ENCODE measurements at regions not wholly inside any gene's neighbourhood (a gene's known extent, or its start where the extent isn't known, plus 50 kb on each side); places are given as distances from the start of the nearest gene placed in this dataset.

DNA sequence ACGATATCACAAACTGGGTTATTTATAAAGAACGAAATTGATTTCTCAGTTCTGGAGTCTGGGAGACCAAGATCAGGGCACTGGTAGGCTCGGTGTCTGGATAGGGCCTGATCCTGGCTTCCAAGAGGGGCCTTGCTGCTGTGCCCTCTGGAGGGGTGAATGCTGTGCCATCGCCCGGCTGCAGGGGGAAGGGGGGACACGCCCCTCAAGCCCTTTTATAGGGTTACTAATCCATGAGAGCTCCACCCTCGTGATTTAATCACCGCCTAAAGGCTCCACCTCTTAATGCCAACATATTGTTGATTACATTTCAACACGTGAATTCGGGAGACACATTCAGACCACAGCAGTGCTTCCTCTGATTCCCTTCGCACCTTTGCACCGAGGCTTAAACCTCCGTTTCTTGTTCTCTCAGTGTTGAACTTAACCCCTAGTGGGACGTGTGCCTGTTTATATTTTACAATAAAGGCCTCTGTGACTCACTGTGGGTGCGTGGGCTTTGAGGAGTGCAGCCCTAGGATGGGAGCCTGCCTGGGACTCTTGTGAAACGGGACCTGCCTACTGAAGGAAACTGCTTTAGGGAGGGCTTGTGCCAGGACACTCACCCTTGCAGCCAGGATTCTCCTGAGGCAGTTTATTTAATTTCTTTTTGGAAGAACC is 52.4 kb upstream of the SPATA13 start:
- DNase-seq, result no peak
- no peak overlapping the region for H3K4me3 Mint-ChIP-seq
- ChIA-PET CTCF (no interaction called here), POLR2A (no interaction called here)
- H3K27me3 Mint-ChIP-seq, result peaks cover 25% of the 10 kb centered on the region
- no peaks in the 10 kb centered on the region for H3K9me3 Mint-ChIP-seq
- no peaks in the 10 kb centered on the region for H3K36me3 Mint-ChIP-seq (ENCODE audit: low read depth)
- H3K27ac Mint-ChIP-seq, result no peak overlapping the region
- peaks cover 6% of the 10 kb centered on the region for H3K4me1 Mint-ChIP-seq

DNA sequence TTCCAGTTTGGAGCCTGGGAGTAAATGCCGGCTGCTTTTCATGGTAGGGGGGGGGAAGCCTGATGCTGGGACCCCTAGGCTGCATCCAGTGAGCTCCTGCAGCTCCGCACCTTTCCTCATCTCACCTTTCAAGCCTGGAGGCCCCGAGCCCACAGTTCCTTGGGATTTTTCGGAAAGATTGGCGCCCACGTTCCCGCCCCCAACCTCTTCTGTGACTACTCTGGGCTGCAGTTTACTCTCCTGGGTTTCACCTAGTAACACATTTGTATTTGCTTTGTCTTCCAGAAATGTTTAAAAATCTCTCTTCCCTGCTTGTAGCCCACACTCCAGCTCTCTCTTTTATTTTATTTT is 51.9 kb upstream of the SPATA13 start:
- H3K27me3 Mint-ChIP-seq, result peaks cover 25% of the 10 kb centered on the region
- no peak overlapping the region for H3K27ac Mint-ChIP-seq
- H3K36me3 Mint-ChIP-seq (ENCODE audit: low read depth), result no peaks in the 10 kb centered on the region
- no peak overlapping the region for H3K4me3 Mint-ChIP-seq
- DNase-seq, result no peak
- CTCF ChIA-PET, result no interaction called here
- POLR2A ChIA-PET, result no interaction called here
- no peaks in the 10 kb centered on the region for H3K9me3 Mint-ChIP-seq
- peaks cover 6% of the 10 kb centered on the region for H3K4me1 Mint-ChIP-seq

- H3K36me3 Mint-ChIP-seq (ENCODE audit: low read depth), result no peaks in the 10 kb centered on the region
- H3K4me3 Mint-ChIP-seq, result no peak overlapping the region
- ChIA-PET CTCF (no interaction called here), POLR2A (no interaction called here)
- peaks cover 21% of the 10 kb centered on the region for H3K27me3 Mint-ChIP-seq
- no peak overlapping the region for H3K27ac Mint-ChIP-seq
- peaks cover 13% of the 10 kb centered on the region for H3K4me1 Mint-ChIP-seq
- H3K9me3 Mint-ChIP-seq, result no peaks in the 10 kb centered on the region
- DNase-seq, result no peak
Measured at GRCh38 chr13:24110011-24110410, 50.5 kb upstream of the SPATA13 start.

Data from activated CD4-positive, alpha-beta memory T cell treated with anti-CD3 and anti-CD28 coated beads, Interleukin-2, amount 10 ng/mL, durations not matched to agents 7 days and 5 days (primary cell).